HS-27A (cell line): ENCODE measurements at regions not wholly inside any gene's neighbourhood (a gene's known extent, or its start where the extent isn't known, plus 50 kb on each side); places are given as distances from the start of the nearest gene placed in this dataset.
"Not testable (repeated sequence)": the region's sequence is repeated elsewhere in the genome, so short reads cannot be mapped to it uniquely, and the experiment has no call there.

ENCODE experiments used
- DNase-seq: peaks from one replicate; pipeline ENCODE4 v3.0.0-alpha.2; 2012; ENCODE audit warnings: low read depth, missing footprints

DNA sequence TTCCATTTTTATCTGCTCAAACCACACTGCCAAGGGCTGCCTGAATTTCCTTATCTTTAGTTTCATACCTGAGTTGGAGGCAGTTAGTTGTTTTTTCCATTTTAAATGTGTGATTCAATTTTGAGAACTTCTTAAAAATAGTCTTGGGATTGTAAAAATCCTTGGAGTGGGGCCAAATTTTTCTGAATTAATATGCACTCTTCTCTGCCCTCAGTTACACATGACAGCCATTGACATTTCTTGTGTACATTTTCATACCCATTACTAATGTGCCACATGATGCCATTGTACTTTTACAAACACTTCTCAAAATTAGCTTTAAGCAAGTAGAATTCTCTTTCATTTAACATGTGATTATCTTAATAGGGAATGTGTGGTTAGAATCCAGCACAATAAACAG is 141.7 kb downstream of the C3orf38 start:
- no peak for DNase-seq

DNA sequence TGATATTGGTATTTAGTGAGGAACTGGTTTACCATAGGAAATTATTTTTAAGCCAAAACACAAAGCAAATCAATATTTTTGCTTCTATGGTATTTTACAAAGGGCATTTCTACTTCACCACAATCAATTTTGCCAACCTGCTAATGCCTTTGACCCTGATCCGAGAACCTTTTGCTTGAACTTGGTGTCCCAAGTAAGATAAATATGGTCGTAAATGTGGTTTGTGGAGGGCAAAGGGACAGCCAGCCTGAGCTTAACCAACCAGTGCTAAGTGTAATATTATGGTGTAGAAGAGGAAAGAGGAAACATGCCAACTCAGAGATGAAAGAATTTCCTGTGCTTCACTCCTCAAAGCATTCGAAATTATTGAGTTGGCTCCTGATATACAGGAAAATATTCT is 148.4 kb downstream of the C3orf38 start:
- no peak for DNase-seq

DNA sequence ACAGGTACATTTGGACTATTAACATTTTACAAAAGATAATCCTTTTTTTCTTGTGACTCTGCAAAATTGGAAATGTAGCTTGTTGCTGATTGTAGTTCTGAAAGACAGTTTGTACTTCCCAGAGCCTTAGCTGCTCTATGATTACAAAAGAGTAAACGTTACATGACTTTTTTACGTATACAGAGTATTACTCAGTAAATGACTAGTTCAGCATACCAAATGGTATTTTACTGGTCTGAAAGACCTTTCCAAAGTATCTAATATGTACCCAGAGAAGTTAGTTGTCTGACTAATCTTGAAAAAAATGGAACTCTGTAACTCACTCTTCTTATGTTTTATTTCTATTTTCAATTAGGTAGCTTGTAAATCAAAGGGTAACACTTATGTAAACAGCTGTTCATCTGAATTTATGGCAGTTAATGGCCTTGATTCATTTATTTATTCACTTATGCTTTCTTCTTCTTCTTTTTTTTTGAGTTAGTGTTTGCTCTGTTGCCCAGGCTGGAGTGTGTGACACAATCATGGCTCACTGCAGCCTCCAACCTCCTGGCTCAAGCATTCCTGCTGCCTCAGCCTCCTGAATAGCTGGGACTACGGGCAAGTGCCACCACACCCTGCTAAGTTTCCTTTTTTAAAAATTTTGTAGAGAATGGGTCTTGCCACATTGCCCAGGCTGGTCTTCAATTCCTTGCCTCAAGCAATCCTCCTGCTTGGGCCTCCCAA is 151.7 kb downstream of the C3orf38 start:
- no peak for DNase-seq

DNA sequence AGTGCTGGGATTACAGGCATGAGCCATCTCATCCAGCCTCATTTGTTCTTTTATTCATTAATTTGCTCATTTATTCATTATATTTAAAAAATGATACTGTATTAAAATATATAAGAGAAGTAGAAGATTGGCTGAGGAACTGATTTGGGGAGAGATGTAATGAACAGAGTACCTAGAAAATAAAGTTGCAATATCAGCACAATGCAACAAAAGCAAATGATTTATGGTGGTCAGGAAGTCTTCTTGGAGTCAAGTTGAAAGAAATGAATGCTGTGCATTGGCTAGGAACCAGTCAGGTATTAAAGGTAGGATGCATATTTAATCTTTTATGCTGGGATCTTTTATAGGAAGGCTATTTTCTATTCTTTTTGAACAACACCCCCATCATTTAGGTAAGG is 152.2 kb downstream of the C3orf38 start:
- no peak for DNase-seq

DNA sequence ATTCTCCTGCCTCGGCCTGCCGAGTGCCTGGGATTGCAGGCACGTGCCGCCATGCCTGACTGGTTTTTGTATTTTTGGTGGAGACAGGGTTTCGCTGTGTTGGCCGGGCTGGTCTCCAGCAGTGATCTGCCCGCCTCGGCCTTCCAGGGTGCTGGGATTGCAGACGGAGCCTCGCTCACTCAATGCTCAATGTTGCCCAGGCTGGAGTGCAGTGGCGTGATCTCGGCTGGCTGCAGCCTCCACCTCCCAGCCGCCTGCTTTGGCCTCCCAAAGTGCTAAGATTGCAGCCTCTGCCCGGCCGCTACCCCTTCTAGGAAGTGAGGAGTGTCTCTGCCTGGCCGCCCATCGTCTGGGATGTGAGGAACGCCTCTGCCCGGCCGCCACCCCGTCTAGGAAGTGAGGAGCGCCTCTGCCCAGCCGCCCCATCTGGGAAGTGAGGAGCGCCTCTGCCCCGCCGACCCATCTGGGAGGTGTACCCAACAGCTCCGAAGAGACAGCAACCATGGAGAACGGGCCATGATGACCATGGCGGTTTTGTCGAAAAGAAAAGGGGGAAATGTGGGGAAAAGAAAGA is 153.7 kb downstream of the C3orf38 start:
- DNase-seq: not testable (repeated sequence)

DNA sequence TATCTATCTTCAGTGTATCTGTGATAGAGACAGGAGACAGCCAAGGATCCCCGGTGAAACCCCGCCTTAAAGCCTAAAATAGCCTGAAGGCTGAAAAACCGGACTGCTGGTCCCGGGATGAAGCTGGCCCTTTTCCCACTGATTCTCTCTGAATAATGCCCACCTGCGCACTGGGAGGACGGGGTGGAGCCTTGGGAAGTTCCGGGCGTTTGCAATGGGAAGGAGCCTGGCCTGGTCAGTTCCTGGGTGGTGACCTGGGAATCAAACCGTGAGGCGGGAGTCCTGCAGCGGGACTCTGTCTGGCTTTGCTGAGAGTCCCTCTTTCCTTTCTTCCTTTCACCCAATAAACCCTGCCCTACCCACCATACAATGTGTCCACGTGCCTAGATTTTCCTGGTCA is 157.9 kb downstream of the C3orf38 start:
- no peak for DNase-seq

DNA sequence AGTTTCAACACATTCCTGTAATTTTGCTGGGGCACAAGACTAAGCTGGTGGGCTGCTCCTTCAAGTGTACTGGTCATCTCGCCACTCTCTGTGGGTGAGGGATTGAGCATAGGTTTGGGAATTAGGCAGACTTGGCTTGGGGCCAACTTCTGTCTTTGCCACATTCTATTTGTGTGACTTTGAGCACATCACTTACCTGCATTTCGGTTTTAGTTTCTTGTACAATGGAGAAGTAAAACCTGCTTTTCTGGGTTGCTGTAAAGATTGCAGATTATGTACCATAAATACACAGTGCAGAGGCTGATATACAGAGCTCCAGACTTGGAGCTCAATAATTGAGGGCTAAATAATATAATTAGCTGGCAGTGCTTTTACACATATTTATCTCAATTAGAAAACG is 162.1 kb downstream of the C3orf38 start:
- DNase-seq: no peak

DNA sequence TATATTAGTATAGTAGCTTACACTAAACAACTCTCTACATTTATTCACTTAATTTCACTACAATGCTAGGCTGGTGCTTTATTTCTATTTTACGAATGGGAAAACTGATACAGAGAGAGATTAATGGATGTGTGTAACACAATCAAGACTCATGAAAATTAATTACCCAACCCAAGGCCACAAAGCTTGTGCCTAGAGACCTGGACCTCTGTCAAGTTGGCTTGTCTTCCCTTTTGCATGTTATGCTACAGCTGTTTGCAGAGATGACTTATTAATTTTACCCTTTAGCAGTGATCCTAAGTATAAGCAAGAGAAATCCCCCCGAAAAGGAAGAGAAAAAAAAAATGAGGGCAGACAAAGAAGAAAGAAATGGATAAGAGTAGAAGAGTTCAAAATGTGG is 162.5 kb downstream of the C3orf38 start:
- DNase-seq: no peak

DNA sequence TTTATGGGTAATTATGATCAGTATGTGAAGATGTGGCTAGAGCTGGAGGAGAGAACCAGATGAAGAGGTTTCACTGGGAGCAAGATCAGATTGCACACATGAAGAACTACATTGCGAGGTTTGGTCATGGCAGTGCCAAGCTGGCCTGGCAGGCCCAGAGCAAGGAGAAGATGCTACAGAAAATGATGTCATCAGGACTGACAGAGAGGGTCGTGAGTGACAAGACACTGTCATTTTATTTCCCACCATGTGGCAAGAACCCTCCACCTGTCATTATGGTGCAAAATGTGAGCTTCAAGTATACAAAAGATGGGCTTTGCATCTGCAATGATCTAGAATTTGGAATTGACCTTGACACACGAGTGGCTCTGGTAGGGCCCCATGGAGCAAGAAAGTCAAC is 168.3 kb downstream of the C3orf38 start:
- no peak for DNase-seq

DNA sequence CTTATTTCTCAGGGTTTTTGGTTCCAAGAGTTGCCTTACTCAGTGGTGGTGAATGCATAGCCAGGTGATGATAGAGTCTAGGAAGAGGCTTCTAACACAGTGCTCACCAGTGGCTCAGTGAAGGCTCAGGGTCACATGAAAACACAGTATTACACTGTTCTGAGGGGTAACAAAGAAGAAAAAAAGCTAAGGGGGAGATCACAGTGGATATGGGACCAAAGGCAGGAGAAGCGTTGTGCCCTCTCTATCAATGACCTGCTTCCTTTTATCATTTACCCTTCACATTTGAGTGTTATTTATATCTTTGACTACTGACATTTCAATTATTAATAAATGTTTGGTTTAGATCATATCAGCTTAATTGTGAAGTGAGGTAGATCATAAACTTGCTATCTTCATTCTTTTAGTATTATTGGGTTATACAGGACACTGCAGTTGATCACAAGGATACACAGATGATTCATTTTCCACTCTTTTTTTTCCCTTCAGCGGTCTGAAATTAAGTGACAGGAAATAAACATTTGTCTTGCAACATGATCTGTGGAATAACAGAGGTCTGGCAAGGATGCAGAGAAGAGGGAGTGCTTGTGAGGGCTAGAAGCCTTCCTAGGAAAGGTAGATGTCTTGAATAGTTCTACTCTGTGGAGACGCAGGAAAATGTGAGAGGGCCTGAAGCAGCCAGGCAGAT is 171.7 kb downstream of the C3orf38 start:
- DNase-seq: no peak

DNA sequence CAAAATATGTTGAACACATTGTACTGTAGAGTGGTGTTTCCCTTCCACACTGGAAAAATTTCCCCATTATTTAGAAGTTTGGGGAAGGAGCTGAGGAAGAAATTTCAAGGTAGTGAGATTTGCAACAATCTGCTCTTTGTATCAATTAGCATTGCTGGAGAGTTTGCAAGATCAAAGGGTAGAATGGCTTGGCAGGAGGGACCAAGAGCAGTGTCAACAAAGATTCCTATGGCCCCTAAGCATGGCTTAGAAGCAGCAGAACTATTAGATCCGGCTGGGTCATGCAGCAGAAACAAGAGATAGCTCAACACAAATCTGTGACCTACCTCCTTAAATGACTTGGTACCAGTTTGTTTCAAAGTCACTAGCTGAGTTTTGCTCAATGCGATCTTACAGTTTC is 175.0 kb downstream of the C3orf38 start:
- no peak for DNase-seq

DNA sequence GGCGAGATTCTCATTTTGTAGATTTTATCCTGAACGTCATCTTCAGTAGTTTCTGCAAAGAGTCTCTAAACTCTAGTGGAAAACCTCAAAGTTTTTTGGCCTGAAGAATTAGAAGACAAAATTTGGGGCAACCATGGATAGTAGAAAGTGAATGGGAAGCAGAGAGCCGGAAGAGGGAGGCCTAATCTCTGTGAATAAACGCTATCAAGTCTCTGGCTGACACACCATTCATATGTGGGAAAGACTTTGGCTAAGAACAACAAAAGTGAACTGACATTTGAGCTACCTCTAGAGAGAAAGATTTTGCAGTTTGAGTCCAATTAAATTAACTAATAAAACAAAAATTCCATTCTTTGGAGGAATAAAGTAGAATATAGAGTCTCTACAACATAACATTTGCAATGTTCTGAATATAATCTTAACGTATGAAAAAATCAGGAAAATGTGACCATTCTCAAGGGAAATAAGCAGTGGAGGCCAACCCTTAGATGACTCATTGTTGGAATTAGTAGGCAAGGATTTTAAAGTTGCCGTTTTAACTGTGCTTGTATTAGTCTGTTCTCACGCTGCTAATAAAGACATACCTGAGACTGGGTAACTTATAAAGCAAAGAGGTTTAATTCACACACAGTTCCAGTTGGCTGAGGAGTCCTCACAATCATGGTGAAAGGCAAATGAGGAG is 184.6 kb downstream of the C3orf38 start:
- DNase-seq: peak; percentile 54

DNA sequence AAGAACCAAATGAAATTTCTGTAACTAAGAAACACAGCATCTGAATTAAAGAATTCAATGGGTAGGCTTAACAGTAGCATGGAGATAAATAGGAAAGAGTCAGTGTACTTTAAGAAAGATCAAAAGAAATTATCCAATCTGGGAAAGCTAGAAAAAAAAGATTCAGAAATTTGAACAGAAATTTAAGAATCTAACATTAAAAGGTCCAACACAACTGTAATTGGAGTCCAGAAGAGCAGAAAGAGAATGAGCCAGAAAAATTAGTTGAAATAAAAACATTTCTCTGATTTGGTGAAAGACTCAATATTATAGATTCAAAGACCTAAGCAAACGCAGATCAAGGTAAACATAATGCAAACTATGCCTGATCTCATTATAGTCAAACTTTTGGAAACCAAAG is 187.1 kb downstream of the C3orf38 start:
- DNase-seq: no peak

DNA sequence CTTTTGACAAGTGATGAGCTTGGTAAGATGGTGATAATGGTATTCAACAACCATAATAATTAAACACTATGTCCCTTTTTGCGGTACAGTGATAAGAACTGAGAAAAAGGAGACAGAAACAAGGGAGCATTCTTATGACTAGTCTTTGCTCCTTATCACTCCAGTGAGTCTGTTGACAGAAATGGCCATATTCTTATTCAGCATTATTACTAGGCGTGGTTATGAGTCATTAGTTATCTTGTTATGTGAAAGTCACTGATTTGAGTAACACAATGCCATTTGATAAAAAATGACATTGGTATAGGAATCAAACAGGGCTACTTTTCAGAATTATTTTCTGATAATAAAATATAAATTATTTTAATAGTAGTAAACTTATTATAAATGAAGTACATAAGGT is 193.5 kb downstream of the C3orf38 start:
- no peak for DNase-seq

DNA sequence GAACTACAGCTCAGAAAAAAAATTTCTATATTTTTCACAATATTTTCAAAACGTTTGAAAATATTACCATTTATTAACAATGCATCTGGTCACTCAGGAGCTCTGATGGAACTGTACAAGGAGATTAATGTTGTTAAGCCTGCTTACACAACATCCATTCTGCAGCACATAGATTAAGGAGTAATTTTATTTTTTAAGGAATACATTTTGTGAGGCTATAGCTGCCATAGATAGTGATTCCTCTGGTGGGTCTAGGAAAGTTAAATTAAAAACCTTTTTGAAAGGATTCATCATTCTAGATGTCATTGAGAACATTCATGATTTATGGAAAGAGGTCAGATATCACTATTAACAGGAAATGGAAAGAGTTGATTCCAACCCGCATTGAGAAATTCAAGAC is 196.9 kb downstream of the C3orf38 start:
- DNase-seq: no peak

DNA sequence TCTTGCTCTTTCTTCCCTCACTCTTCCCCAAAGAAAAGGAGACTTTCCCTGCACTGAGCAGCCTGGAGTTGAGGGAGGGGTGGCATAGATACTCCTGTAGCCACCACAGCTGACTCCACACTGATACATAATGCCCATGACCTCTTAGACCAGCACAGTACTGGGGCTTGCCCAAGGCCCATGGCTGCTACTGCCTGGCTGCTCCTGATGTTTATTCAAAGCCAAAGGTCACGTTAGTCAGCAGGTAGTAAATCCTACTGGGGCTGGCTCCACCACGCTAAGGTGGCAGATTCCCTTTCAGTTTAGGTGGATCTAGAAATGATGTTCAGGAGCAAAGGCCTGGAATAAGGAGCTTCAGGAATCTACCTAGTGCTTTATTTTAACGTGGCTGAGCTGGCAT is 212.7 kb downstream of the C3orf38 start:
- DNase-seq: no peak

DNA sequence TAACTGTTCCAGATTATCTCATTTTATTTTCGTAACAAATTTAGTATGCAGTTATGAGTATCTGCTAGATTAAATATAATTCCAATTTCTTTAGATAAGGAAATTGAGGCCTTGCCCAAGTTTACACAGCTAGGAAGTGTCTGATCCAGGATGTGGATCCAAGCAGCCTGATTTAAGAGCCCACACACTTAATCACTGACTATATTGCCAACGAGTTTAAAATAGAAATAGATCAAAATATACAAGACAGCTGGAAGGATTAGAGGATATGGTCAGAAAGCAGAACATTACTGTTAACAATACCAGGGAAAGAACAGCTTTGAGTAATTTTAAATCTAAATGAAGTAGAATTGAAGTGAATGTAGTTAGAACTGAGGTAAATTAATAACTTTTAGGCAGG is 215.2 kb downstream of the C3orf38 start:
- no peak for DNase-seq

DNA sequence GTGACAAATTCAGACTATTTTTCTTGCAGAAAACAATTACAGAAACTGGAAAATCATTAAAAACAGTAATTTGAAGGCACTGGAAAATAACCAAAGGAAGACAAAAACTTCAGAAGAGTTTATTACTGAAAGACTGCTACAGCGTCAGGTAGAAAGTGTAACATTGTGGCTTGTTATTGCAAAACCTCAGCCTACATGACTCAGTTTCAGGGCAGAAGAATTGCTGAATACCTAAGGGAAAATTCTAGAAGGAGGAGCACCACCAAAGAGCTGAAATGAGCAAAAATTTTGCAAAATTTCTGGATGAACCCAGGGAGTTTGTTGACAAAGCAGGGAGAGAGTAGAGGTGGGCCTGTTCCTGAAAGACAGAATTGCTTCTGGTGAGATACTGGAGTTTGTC is 219.6 kb downstream of the C3orf38 start:
- no peak for DNase-seq

DNA sequence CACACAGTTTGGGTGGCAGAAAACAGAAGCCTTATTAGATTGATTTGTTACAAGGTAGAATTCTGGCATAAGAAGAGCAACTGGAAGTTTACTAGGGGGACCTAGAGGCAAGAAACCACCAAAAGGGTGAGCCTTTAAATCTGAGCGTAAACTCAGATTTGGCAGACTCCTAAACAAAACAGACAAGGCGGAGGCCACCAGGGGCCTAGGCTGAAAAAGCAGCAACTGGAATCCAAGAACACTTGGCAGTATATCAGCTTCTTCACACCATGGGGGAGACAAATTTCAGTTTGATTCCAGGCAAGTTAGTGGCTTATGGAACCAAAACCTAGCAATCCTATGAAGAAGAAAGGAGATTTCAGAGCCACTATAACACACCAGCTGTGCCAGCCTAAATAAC is 220.0 kb downstream of the C3orf38 start:
- DNase-seq: no peak

DNA sequence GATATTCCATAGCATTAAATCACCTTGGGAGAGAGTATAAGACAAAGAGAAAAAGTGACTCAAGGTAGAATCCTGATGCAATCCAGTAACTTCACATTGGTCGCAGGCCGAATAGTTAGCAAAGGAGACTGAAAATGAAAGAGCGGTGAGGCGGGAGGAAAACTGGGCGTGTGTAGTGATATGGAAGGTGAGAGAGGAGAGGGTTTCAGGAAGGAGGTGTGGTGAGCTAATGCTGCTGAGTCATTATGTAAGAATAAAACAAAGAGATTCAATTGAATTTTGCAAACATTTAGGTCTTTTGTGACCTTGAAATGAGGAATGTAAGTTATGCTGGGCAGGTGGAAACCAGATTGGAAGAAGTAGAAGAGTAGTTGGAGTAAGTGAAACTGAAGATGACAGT is 235.3 kb downstream of the C3orf38 start:
- DNase-seq: no peak

DNA sequence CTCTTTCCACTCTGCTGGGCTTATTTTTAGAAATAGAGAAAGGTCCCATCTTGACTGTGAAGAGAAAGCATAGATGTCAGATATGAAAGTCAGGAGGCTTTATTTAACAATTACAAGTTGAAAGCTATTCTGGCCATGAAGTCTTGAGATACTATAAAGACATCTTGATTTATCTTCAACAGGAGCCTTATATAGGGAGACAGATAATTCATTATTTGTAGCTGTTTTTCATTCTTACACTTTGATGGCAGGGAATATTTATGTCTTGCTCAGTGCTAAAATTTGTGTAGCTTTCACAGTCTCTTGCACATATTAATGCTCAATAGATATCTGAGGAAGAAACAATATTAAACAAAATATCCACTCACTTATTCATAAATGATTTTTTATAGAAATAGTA is 248.8 kb downstream of the C3orf38 start:
- no peak for DNase-seq

DNA sequence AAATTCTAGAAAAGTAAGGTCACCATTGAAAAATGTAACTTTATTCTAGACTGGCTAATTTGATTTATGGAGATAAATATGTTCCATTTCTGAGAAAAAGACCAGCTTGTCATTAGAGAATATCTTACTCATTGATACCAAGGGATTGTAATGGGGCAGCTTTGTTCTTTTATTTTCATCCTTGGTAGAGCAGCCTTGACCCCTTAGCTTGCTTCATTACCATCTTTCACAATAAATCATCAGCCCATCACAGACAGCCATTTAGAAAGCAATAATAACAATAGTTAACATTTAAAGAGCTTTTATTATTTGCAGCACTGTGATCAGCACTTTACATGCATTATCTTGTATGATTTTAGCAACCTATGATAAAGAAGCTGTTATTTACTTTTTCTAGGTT is 253.6 kb downstream of the C3orf38 start:
- no peak for DNase-seq

DNA sequence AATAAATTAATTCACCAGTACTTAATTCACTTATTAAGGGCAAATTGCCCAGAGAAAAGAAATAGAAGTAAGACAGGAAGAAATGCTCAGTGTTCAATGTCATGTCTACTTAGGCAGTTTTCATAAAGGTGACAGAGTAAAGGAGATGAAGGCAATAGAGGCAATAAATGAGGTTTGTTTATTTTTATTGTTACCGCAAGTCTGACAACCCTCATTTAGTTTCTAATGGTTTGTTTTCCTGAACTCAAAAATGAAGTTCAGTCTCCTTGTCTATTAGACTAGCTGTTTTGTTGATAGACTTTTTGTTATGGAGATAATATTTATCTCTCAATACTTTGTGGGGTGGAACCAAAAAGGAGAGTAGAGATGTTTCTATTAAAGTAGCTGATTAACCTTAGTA is 258.3 kb downstream of the C3orf38 start:
- no peak for DNase-seq
